Activated T-cell treated with anti-CD3 and anti-CD28 coated beads, Interleukin-2, amount 50 U/mL, for 1 hour (primary cell): ENCODE measurements at regions not wholly inside any gene's neighbourhood (a gene's known extent, or its start where the extent isn't known, plus 50 kb on each side); places are given as distances from the start of the nearest gene placed in this dataset.
"Not testable (repeated sequence)": the region's sequence is repeated elsewhere in the genome, so short reads cannot be mapped to it uniquely, and the experiment has no call there.

ENCODE experiments used
- DNase-seq: peaks from one replicate; pipeline ENCODE4 v3.0.0-alpha.2; 2020

- no peak for DNase-seq
Measured at GRCh38 chr4:145293658-145294057, 113.3 kb upstream of the OTUD4 start.

GRCh38 chr4:145290955-145291354, 110.6 kb upstream of the OTUD4 start:
- no peak for DNase-seq

- no peak for DNase-seq
Measured at GRCh38 chr4:145289403-145290076, 109.2 kb upstream of the OTUD4 start.

- no peak for DNase-seq
Measured at GRCh38 chr4:145287351-145287750, 107.0 kb upstream of the OTUD4 start.

- DNase-seq = no peak
Measured at GRCh38 chr4:145285928-145286327, 105.5 kb upstream of the OTUD4 start.

- DNase-seq = no peak
Measured at GRCh38 chr4:145283909-145284308, 103.5 kb upstream of the OTUD4 start.

GRCh38 chr4:145281951-145282350, 101.6 kb upstream of the OTUD4 start:
- no peak for DNase-seq

GRCh38 chr4:145281224-145281623, 100.8 kb upstream of the OTUD4 start:
- DNase-seq = no peak

GRCh38 chr4:145280541-145280940, 100.2 kb upstream of the OTUD4 start:
- DNase-seq = no peak

- no peak for DNase-seq
Measured at GRCh38 chr4:145279122-145279960, 99.0 kb upstream of the OTUD4 start.

GRCh38 chr4:145278341-145279121, 98.1 kb upstream of the OTUD4 start:
- DNase-seq = no peak

GRCh38 chr4:145277011-145277410, 96.6 kb upstream of the OTUD4 start:
- DNase-seq = no peak

GRCh38 chr4:145276050-145276449, 95.7 kb upstream of the OTUD4 start:
- DNase-seq = no peak

GRCh38 chr4:145271194-145271593, 90.8 kb upstream of the OTUD4 start:
- DNase-seq = no peak

- DNase-seq = no peak
Measured at GRCh38 chr4:145266881-145267280, 86.5 kb upstream of the OTUD4 start.

GRCh38 chr4:145260091-145260490, 79.7 kb upstream of the OTUD4 start:
- no peak for DNase-seq

- DNase-seq = not testable (repeated sequence)
Measured at GRCh38 chr4:145255311-145255710, 74.9 kb upstream of the OTUD4 start.

GRCh38 chr4:145252190-145252589, 71.8 kb upstream of the OTUD4 start:
- DNase-seq = no peak

GRCh38 chr4:145251391-145251790, 71.0 kb upstream of the OTUD4 start:
- no peak for DNase-seq

- no peak for DNase-seq
Measured at GRCh38 chr4:145248971-145249370, 68.6 kb upstream of the OTUD4 start.

- DNase-seq = no peak
Measured at GRCh38 chr4:145248502-145248901, 68.1 kb upstream of the OTUD4 start.

- DNase-seq = no peak
Measured at GRCh38 chr4:145234091-145234706, 53.8 kb upstream of the OTUD4 start.
